HepG2 (cell line): ENCODE measurements at regions not wholly inside any gene's neighbourhood (a gene's known extent, or its start where the extent isn't known, plus 50 kb on each side); places are given as distances from the start of the nearest gene placed in this dataset.

Experiments
- ATAC-seq: fragments of 200-7000 bp; cut with Tn5 transposase; 3 replicates; pipeline ENCODE4 v1.9.1; 2020; ENCODE audit warnings: mild to moderate bottlenecking, moderate library complexity
- BruUV-seq: library from RNA; stranded (reverse); fragments of 400-500 nt; replicated peaks from 2 replicates; lab custom pipeline; 2021; lab: Mats Ljungman, UMichigan
- CTCF ChIA-PET: fragments of 300-600 bp; formaldehyde crosslinking; extraction: SDS; loops from one replicate; lab custom pipeline; 2021; ENCODE audit warnings: low total read pairs, inconsistent platforms, low intra/inter-chr PET ratio; lab: Yijun Ruan, JAX
- POLR2A ChIA-PET: fragments of 350-600 bp; sonication (Branson Sonifier 250); formaldehyde crosslinking; loops from one replicate; lab custom pipeline; 2020; ENCODE audit warnings: antibody characterized with exemption, inconsistent platforms; lab: Yijun Ruan, JAX
- DNase-seq: peaks from one replicate; pipeline ENCODE4 v3.0.0-alpha.2; 2015; ENCODE audit warnings: low spot score
- FAIRE-seq: peaks from 3 replicates; lab custom pipeline; 2011; peaks lifted over from hg19 to GRCh38; lab: Jason Lieb, UNC
- H2AFZ ChIP-seq: one replicate; pipeline ENCODE4 v1.6.1; 2011; ENCODE audit warnings: low read length, inconsistent platforms
- H3K27ac ChIP-seq: fragments of 300-600 bp; 3 replicates; pipeline ENCODE4 v1.8.0; 2011; ENCODE audit warnings: mixed run types, mild to moderate bottlenecking, mixed read lengths, low read length, inconsistent platforms; ENCODE audit not compliant: insufficient read depth; ENCODE audit errors: extremely low read length
- H3K27me3 ChIP-seq, 2 experiments: fragments of 200-600 bp in 1 of 2; 2 replicates in 1 of 2; 3 replicates in 1 of 2; pipeline versions ENCODE4 v1.6.0 to v1.8.0; 2011; ENCODE audit warnings: low read length in 2 of 2, mild to moderate bottlenecking in 2 of 2, moderate library complexity in 2 of 2, inconsistent platforms in 1 of 2; ENCODE audit not compliant: insufficient read depth in 2 of 2, control insufficient read depth in 1 of 2
- H3K36me3 ChIP-seq, 2 experiments: fragments of 200-600 bp in 1 of 2; replicated peaks in 1 of 2; 2 replicates in 1 of 2; 3 replicates in 1 of 2; pipeline versions ENCODE4 v1.5.1 to v1.8.0; 2011; ENCODE audit warnings: low read length in 2 of 2, inconsistent platforms in 1 of 2; ENCODE audit not compliant: insufficient read depth in 2 of 2, control insufficient read depth in 1 of 2
- H3K4me1 ChIP-seq: 2 replicates; pipeline ENCODE4 v1.5.1; 2012; ENCODE audit warnings: low read length, inconsistent platforms; ENCODE audit not compliant: insufficient read depth
- H3K4me2 ChIP-seq: 2 replicates; pipeline ENCODE4 v1.6.0; 2011; ENCODE audit warnings: low read depth, low read length, inconsistent platforms
- H3K4me3 ChIP-seq, 3 experiments: fragments of 200-600 bp in 1 of 3; sonication (generic), shearing (Covaris generic) in 1 of 3; replicated peaks in 1 of 3; 2 replicates each; pipeline ENCODE4 v1.5.1; 2011 to 2016; ENCODE audit warnings: low read length in 3 of 3, inconsistent platforms in 2 of 3, low read depth in 2 of 3, mild to moderate bottlenecking in 2 of 3, control low read depth in 1 of 3, mixed read lengths in 1 of 3; ENCODE audit not compliant: insufficient read depth in 1 of 3
- H3K79me2 ChIP-seq: one replicate; pipeline ENCODE4 v1.6.1; 2011; ENCODE audit warnings: low read length, inconsistent platforms; ENCODE audit not compliant: insufficient read depth
- H3K9ac ChIP-seq: 2 replicates; pipeline ENCODE4 v1.6.0; 2011; ENCODE audit warnings: mild to moderate bottlenecking, low read depth, low read length, inconsistent platforms; ENCODE audit not compliant: insufficient read depth
- H3K9me3 ChIP-seq: 2 replicates; pipeline ENCODE4 v1.5.1; 2012; ENCODE audit warnings: mild to moderate bottlenecking, low read length
- H4K20me1 ChIP-seq: 2 replicates; pipeline ENCODE4 v1.6.0; 2011; ENCODE audit warnings: inconsistent platforms, mild to moderate bottlenecking, low read length, moderate library complexity; ENCODE audit not compliant: insufficient read depth
- CBX5 ChIP-seq: sonication (generic); formaldehyde crosslinking; IDR thresholded peaks from 2 replicates; pipeline ENCODE4 v1.4.0; 2020; ENCODE audit warnings: missing genetic modification reagents, borderline replicate concordance
- EED ChIP-seq: sonication (generic); formaldehyde crosslinking; IDR thresholded peaks from 2 replicates; pipeline ENCODE4 v1.5.0; 2020; ENCODE audit warnings: mild to moderate bottlenecking, missing genetic modification reagents
- MXD3 ChIP-seq: IDR thresholded peaks from 2 replicates; pipeline ENCODE4 v1.6.1; 2016; ENCODE audit warnings: mild to moderate bottlenecking, missing biosample characterization, missing genetic modification reagents
- NCOR1 ChIP-seq: fragments of 200-600 bp; sonication (generic); IDR thresholded peaks from 2 replicates; pipeline ENCODE4 v1.7.0; 2017; ENCODE audit warnings: antibody characterized with exemption, low read length, borderline replicate concordance
- NRL ChIP-seq: sonication (generic); formaldehyde crosslinking; IDR thresholded peaks from 2 replicates; pipeline ENCODE4 v1.5.0; 2020; ENCODE audit warnings: missing genetic modification reagents, mild to moderate bottlenecking, moderate library complexity, borderline replicate concordance
- RFX5 ChIP-seq: IDR thresholded peaks from 2 replicates; pipeline ENCODE4 v1.6.1; 2011; ENCODE audit warnings: low read depth, low read length, improper control_type of control experiment
- TCF12 ChIP-seq, 2 experiments: fragments of 450-650 bp in 1 of 2; sonication (generic) in 1 of 2; formaldehyde crosslinking in 1 of 2; IDR thresholded peaks; 2 replicates each; pipeline versions ENCODE4 v1.6.1 to v1.8.0; 2017 to 2022; ENCODE audit warnings: antibody characterized with exemption in 1 of 2, mild to moderate bottlenecking in 1 of 2, missing genetic modification reagents in 1 of 2, moderate library complexity in 1 of 2
- ZBTB38 ChIP-seq: sonication (generic); formaldehyde crosslinking; IDR thresholded peaks from 2 replicates; pipeline ENCODE4 v1.5.1; 2020; ENCODE audit warnings: mild to moderate bottlenecking, missing genetic modification reagents
- ZHX2 ChIP-seq, 2 experiments: sonication (generic) in 1 of 2; formaldehyde crosslinking in 1 of 2; IDR thresholded peaks; 2 replicates each; pipeline versions ENCODE4 v1.6.1 to v1.9.0; 2014 to 2022; ENCODE audit warnings: antibody characterized with exemption in 1 of 2, borderline replicate concordance in 1 of 2, inconsistent platforms in 1 of 2, low read depth in 1 of 2, missing genetic modification reagents in 1 of 2
- ZNF281 ChIP-seq: sonication (generic); formaldehyde crosslinking; IDR thresholded peaks from 2 replicates; pipeline ENCODE4 v1.4.0; 2020; ENCODE audit warnings: missing genetic modification reagents, borderline replicate concordance
- ZNF503 ChIP-seq: sonication (generic); formaldehyde crosslinking; IDR thresholded peaks from 2 replicates; pipeline ENCODE4 v1.4.0; 2020; ENCODE audit warnings: missing genetic modification reagents
- ZNF567 ChIP-seq: sonication (generic); formaldehyde crosslinking; IDR thresholded peaks from 2 replicates; pipeline ENCODE4 v1.8.1; 2023; ENCODE audit warnings: mild to moderate bottlenecking, missing genetic modification reagents, borderline replicate concordance
- ZNF839 ChIP-seq: sonication (generic); formaldehyde crosslinking; IDR thresholded peaks from 2 replicates; pipeline ENCODE4 v1.4.0; 2020; ENCODE audit warnings: missing genetic modification reagents, mild to moderate bottlenecking, borderline replicate concordance
- WGBS: methylation state at CpG from one replicate; pipeline ENCODE4 v1.1.6; 2017; ENCODE audit warnings: low lambda C conversion rate; 5-methylcytosine and 5-hydroxymethylcytosine counted together
- in situ Hi-C: cut with HindIII; loops from 2 replicates; pipeline ENCODE4 v1.10.0; 2017; ENCODE audit warnings: low pct_unique_long_range_greater_than_20kb; ENCODE audit not compliant: extremely low pct_ligation_motif_present
- intact Hi-C: fragments of 100-400 bp; cut with micrococcal nuclease; formaldehyde crosslinking; loops from one replicate; pipeline ENCODE4 v1.10.0; 2022; ENCODE audit not compliant: unreplicated experiment

GRCh38 chr18:38948436-38948835, 1382.8 kb upstream of the CELF4 start:
- WGBS = 30% methylated on average over 2 of the region's 2 CpGs
- H4K20me1 ChIP-seq = no peaks in the 10 kb centered on the region
- no peak for DNase-seq

More at GRCh38 chr18:38948436-38948835, 1382.8 kb upstream of the CELF4 start:
- no peaks in the 10 kb centered on the region for H3K36me3 ChIP-seq
- H3K4me3 ChIP-seq = no peak overlapping the region
- no peak overlapping the region for H3K27ac ChIP-seq
- BruUV-seq = no TSS peak
- POLR2A ChIA-PET = no interaction called here
- H3K4me1 ChIP-seq = no peaks in the 10 kb centered on the region
- in situ Hi-C loops (loop anchor here (25.0 kb wide), 1 partner anchor 111 kb away; no protein-coding TSS in a partner anchor), intact Hi-C loops (no loop called here)
- ATAC-seq = no peak
- no peak for FAIRE-seq
- H3K4me2 ChIP-seq = no peak overlapping the region
- CTCF ChIA-PET = no interaction called here
- no peak overlapping the region for H3K9ac ChIP-seq
- H3K79me2 ChIP-seq = no peaks in the 10 kb centered on the region
- TF ChIP-seq RFX5 (no peak), MXD3 (CRISPR knock-in tag) (no peak), EED (no peak), ZBTB38 (CRISPR knock-in tag) (no peak), ZNF839 (CRISPR knock-in tag) (no peak), NCOR1 (no peak), ZNF503 (CRISPR knock-in tag) (no peak), TCF12 (IDR thresholded peaks at IDR 0.05) (no peak), TCF12 (CRISPR knock-in tag; IDR thresholded peaks at IDR 0.05) (no peak), CBX5 (no peak), NRL (CRISPR knock-in tag) (no peak), ZNF281 (CRISPR knock-in tag) (no peak), ZNF567 (CRISPR knock-in tag) (no peak), ZHX2 (IDR thresholded peaks at IDR 0.05; ENCODE audit: low read depth) (no peak), ZHX2 (CRISPR knock-in tag; IDR thresholded peaks at IDR 0.05; ENCODE audit: borderline replicate concordance) (no peak)
- H3K9me3 ChIP-seq = no peaks in the 10 kb centered on the region
- no peak overlapping the region for H2AFZ ChIP-seq
- H3K27me3 ChIP-seq = no peaks in the 10 kb centered on the region
